Neural progenitor cell (in vitro differentiated cells): ENCODE measurements at regions not wholly inside any gene's neighbourhood (a gene's known extent, or its start where the extent isn't known, plus 50 kb on each side); places are given as distances from the start of the nearest gene placed in this dataset.

Experiments
- CTCF ChIP-seq: fragments of 200-600 bp; sonication (generic); IDR thresholded peaks from 2 replicates; pipeline ENCODE4 v1.5.1; 2017; ENCODE audit warnings: antibody characterized with exemption, mild to moderate bottlenecking
- EZH2 ChIP-seq: fragments of 200-600 bp; sonication (generic); IDR thresholded peaks from 2 replicates; pipeline ENCODE4 v1.6.1; 2017; ENCODE audit warnings: antibody characterized with exemption, mild to moderate bottlenecking, moderate library complexity
- EZH2phosphoT487 ChIP-seq: fragments of 200-600 bp; sonication (generic); IDR thresholded peaks from 2 replicates; pipeline ENCODE4 v1.6.1; 2017; ENCODE audit warnings: antibody characterized with exemption

DNA sequence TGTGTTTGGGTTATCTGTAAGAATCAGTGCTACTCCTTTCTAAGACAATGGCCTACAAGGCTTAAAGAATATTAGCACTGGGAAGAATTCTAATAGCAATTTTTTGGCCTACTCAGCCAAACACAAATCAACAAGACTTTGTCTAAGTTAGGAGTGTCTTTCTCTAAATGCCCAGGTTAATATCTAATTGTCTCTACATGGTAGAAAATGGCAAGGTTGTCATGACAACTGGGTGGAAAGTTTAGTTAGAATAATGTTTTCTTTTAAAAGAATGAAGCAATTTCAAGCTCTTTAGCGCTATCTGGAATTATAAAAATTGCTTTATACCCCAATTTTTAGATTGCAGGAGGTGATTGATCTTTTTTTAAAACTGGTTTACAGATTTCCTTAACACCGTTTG is 396.8 kb downstream of the TUSC7 start:
- no peak for TF ChIP-seq CTCF
- no peak for TF ChIP-seq EZH2phosphoT487
- TF ChIP-seq EZH2, result no peak
